ENCODE measurements at regions not wholly inside any gene's neighbourhood (a gene's known extent, or its start where the extent isn't known, plus 50 kb on each side); places are given as distances from the start of the nearest gene placed in this dataset.

DNA sequence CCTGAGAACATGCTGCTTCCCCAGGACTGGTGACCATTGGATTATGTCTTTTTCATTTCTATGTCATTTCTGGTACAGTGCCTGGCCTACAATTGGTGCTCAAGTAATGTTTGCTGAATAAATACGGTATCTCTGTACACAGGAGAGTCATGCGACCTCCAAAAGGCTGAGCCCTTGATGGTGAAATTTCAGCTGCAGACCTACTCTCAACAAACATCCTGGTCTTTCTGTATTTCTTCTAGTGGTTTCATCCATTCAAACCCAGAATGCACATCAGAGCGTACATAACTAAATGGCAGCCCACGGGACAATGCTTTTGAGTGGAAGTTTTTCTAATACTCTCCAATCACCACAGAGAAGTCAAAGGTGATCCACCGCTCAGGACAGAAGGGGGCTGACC lies 62.6 kb upstream of the RPS23 start:
- TF ChIP-seq CTCF (IDR thresholded peaks at IDR 0.05; ENCODE audit: insufficient read depth, low read depth, low read length) (no peak), EZH2 (IDR thresholded peaks at IDR 0.05; ENCODE audit: insufficient read depth, low read length) (no peak)
